Caco-2 (cell line): ENCODE measurements at regions not wholly inside any gene's neighbourhood (a gene's known extent, or its start where the extent isn't known, plus 50 kb on each side); places are given as distances from the start of the nearest gene placed in this dataset.

Experiments used
- BruUV-seq: library from RNA; stranded (reverse); fragments of 400-500 nt; replicated peaks from 2 replicates; lab custom pipeline; 2021; lab: Mats Ljungman, UMichigan
- CTCF ChIA-PET: fragments of 300-600 bp; sonication (Branson Sonifier 250); formaldehyde crosslinking; loops from one replicate; lab custom pipeline; 2022; ENCODE audit warnings: antibody characterized with exemption; lab: Charles Lee
- POLR2A ChIA-PET: fragments of 300-600 bp; sonication (Branson Sonifier 250); formaldehyde crosslinking; loops from one replicate; lab custom pipeline; 2022; ENCODE audit warnings: antibody characterized with exemption; lab: Charles Lee
- DNase-seq, 2 experiments: peaks; one replicate each; pipeline versions ENCODE4 v3.0.0 to v3.0.0-alpha.2; 2020 to 2022
- H3K27me3 ChIP-seq: replicated peaks from 2 replicates; pipeline ENCODE4 v1.6.0; 2011; ENCODE audit warnings: low read length; ENCODE audit not compliant: control insufficient read depth, insufficient read depth
- H3K36me3 ChIP-seq: 2 replicates; pipeline ENCODE4 v1.5.1; 2011; ENCODE audit warnings: low read length; ENCODE audit not compliant: control insufficient read depth, insufficient read depth
- H3K4me1 ChIP-seq: fragments of 250-450 bp; sonication (Bioruptor Pico); 2 replicates; pipeline ENCODE4 v1.5.1; 2020; ENCODE audit warnings: mild to moderate bottlenecking
- H3K4me3 ChIP-seq: 2 replicates; pipeline ENCODE4 v1.5.1; 2011; ENCODE audit warnings: low read depth, mild to moderate bottlenecking, control low read depth, low read length
- H3K9me3 ChIP-seq: fragments of 250-450 bp; sonication (Bioruptor Pico); 2 replicates; pipeline ENCODE4 v1.5.1; 2020; ENCODE audit warnings: mild to moderate bottlenecking, moderate library complexity
- H3K27ac Mint-ChIP-seq: one replicate; pipeline ENCODE4 v1.8.0; 2022; ENCODE audit warnings: mixed read lengths; ENCODE audit not compliant: unreplicated experiment
- H3K27me3 Mint-ChIP-seq: one replicate; pipeline ENCODE4 v1.8.0; 2022; ENCODE audit warnings: mixed read lengths; ENCODE audit not compliant: insufficient read depth, unreplicated experiment
- H3K36me3 Mint-ChIP-seq: one replicate; pipeline ENCODE4 v1.8.0; 2022; ENCODE audit warnings: mild to moderate bottlenecking, mixed read lengths; ENCODE audit not compliant: insufficient read depth, unreplicated experiment
- H3K4me1 Mint-ChIP-seq: one replicate; pipeline ENCODE4 v1.8.0; 2022; ENCODE audit warnings: low read depth, mixed read lengths; ENCODE audit not compliant: unreplicated experiment
- H3K4me3 Mint-ChIP-seq: one replicate; pipeline ENCODE4 v1.8.0; 2022; ENCODE audit warnings: mild to moderate bottlenecking, moderate library complexity, mixed read lengths; ENCODE audit not compliant: unreplicated experiment
- H3K9me3 Mint-ChIP-seq: one replicate; pipeline ENCODE4 v1.8.0; 2022; ENCODE audit warnings: mixed read lengths; ENCODE audit not compliant: unreplicated experiment
- CTCF ChIP-seq, 2 experiments: fragments of 200-600 bp in 1 of 2; IDR thresholded peaks; 1 replicate in 1 of 2; 2 replicates in 1 of 2; pipeline versions ENCODE4 v1.5.1 to v1.8.0; 2011 to 2022; ENCODE audit warnings: antibody characterized with exemption in 1 of 2, control low read depth in 1 of 2, inconsistent platforms in 1 of 2, low read depth in 1 of 2, low read length in 1 of 2, mild to moderate bottlenecking in 1 of 2, moderate library complexity in 1 of 2; ENCODE audit not compliant: insufficient read depth in 1 of 2, severe bottlenecking in 1 of 2, unreplicated experiment in 1 of 2
- intact Hi-C: fragments of 100-400 bp; cut with micrococcal nuclease; formaldehyde crosslinking; loops from one replicate; pipeline ENCODE4 v1.10.0; 2022; ENCODE audit not compliant: unreplicated experiment

- Mint-ChIP-seq H3K36me3 (no peaks in the 10 kb centered on the region), H3K4me1 (peaks cover 17% of the 10 kb centered on the region), H3K27me3 (no peaks in the 10 kb centered on the region), H3K27ac (no peak overlapping the region), H3K9me3 (no peaks in the 10 kb centered on the region), H3K4me3 (no peak overlapping the region)
- ChIA-PET POLR2A (no interaction called here), CTCF (no interaction called here)
- BruUV-seq = no TSS peak
- TF ChIP-seq CTCF (IDR thresholded peaks at IDR 0.05; ENCODE audit: insufficient read depth in 1 of 2, low read depth in 1 of 2, low read length in 1 of 2, severe bottlenecking in 1 of 2, unreplicated experiment in 1 of 2) = no peak
- Histone ChIP-seq H3K4me3 (no peak overlapping the region), H3K36me3 (no peaks in the 10 kb centered on the region), H3K9me3 (no peaks in the 10 kb centered on the region), H3K4me1 (peaks cover 28% of the 10 kb centered on the region), H3K27me3 (no peaks in the 10 kb centered on the region; the same call in 1 of the 2 replicates)
- intact Hi-C loops = no loop called here
- no peak for DNase-seq
Observed at GRCh38 chr2:47238638-47239037, 62.3 kb upstream of the CALM2 start.

GRCh38 chr2:47237375-47238334 is 61.3 kb upstream of the CALM2 start:
- H3K4me3 ChIP-seq = no peak overlapping the region
- no peak overlapping the region for H3K27ac Mint-ChIP-seq
- H3K27me3 Mint-ChIP-seq = no peaks in the 10 kb centered on the region
- intact Hi-C loops = no loop called here
- no peak for DNase-seq
- ChIA-PET POLR2A (no interaction called here), CTCF (interaction anchor here (0.6 to 0.8 kb wide), 3 partner anchors 8 to 41 kb away, joined by 3 to 5 read pairs (median 3); no protein-coding TSS in a partner anchor)
- H3K9me3 ChIP-seq = no peaks in the 10 kb centered on the region
- H3K4me1 Mint-ChIP-seq = peaks cover 17% of the 10 kb centered on the region
- no peak overlapping the region for H3K4me3 Mint-ChIP-seq
- H3K9me3 Mint-ChIP-seq = no peaks in the 10 kb centered on the region
- H3K36me3 Mint-ChIP-seq = no peaks in the 10 kb centered on the region
- H3K36me3 ChIP-seq = no peaks in the 10 kb centered on the region
- no TSS peak for BruUV-seq
- H3K4me1 ChIP-seq = peaks cover 28% of the 10 kb centered on the region
- H3K27me3 ChIP-seq = no peaks in the 10 kb centered on the region; the same call in 1 of the 2 replicates
- no peak for TF ChIP-seq CTCF (IDR thresholded peaks at IDR 0.05; ENCODE audit: insufficient read depth in 1 of 2, low read depth in 1 of 2, low read length in 1 of 2, severe bottlenecking in 1 of 2, unreplicated experiment in 1 of 2)

- H3K36me3 Mint-ChIP-seq = no peaks in the 10 kb centered on the region
- peaks cover 17% of the 10 kb centered on the region for H3K4me1 Mint-ChIP-seq
- H3K4me3 Mint-ChIP-seq = no peak overlapping the region
- BruUV-seq = no TSS peak
- no peak for DNase-seq
- no peaks in the 10 kb centered on the region for H3K9me3 ChIP-seq
- H3K9me3 Mint-ChIP-seq = no peaks in the 10 kb centered on the region
- no peaks in the 10 kb centered on the region for H3K36me3 ChIP-seq
- H3K27me3 ChIP-seq = no peaks in the 10 kb centered on the region; the same call in 1 of the 2 replicates
- H3K4me3 ChIP-seq = no peak overlapping the region
- TF ChIP-seq CTCF (IDR thresholded peaks at IDR 0.05; ENCODE audit: insufficient read depth in 1 of 2, low read depth in 1 of 2, low read length in 1 of 2, severe bottlenecking in 1 of 2, unreplicated experiment in 1 of 2) = no peak
- CTCF ChIA-PET = interaction anchor here (0.8 kb wide), 1 partner anchor 40 kb away, joined by 3 read pairs; no protein-coding TSS in a partner anchor
- intact Hi-C loops = no loop called here
- H3K27ac Mint-ChIP-seq = no peak overlapping the region
- peaks cover 28% of the 10 kb centered on the region for H3K4me1 ChIP-seq
- no peaks in the 10 kb centered on the region for H3K27me3 Mint-ChIP-seq
- POLR2A ChIA-PET = no interaction called here
Observed at GRCh38 chr2:47236503-47237215, 60.3 kb upstream of the CALM2 start.
